ENCODE measurements at regions not wholly inside any gene's neighbourhood (a gene's known extent, or its start where the extent isn't known, plus 50 kb on each side); places are given as distances from the start of the nearest gene placed in this dataset.

GRCh38 chrX:116226665-116227484 is 56.3 kb downstream of the AGTR2 start:
- no peak for DNase-seq
- Mint-ChIP-seq H3K27ac (ENCODE audit: unreplicated experiment) (no peak overlapping the region), H3K27me3 (ENCODE audit: unreplicated experiment) (no peaks in the 10 kb centered on the region), H3K9me3 (ENCODE audit: unreplicated experiment) (no peaks in the 10 kb centered on the region), H3K4me1 (ENCODE audit: low read depth, unreplicated experiment) (no peaks in the 10 kb centered on the region), H3K4me3 (ENCODE audit: unreplicated experiment) (no peak overlapping the region), H3K36me3 (ENCODE audit: unreplicated experiment) (no peaks in the 10 kb centered on the region)
- TF ChIP-seq CTCF (IDR thresholded peaks at IDR 0.05; ENCODE audit: partially characterized antibody, unreplicated experiment): no peak

GRCh38 chrX:116230130-116230898 is 59.8 kb downstream of the AGTR2 start:
- H3K4me3 Mint-ChIP-seq (ENCODE audit: unreplicated experiment): no peak overlapping the region
- H3K9me3 Mint-ChIP-seq (ENCODE audit: unreplicated experiment): no peaks in the 10 kb centered on the region
- no peaks in the 10 kb centered on the region for H3K36me3 Mint-ChIP-seq (ENCODE audit: unreplicated experiment)
- DNase-seq: no peak
- H3K4me1 Mint-ChIP-seq (ENCODE audit: low read depth, unreplicated experiment): no peaks in the 10 kb centered on the region
- no peak for TF ChIP-seq CTCF (IDR thresholded peaks at IDR 0.05; ENCODE audit: partially characterized antibody, unreplicated experiment)
- H3K27ac Mint-ChIP-seq (ENCODE audit: unreplicated experiment): no peak overlapping the region
- H3K27me3 Mint-ChIP-seq (ENCODE audit: unreplicated experiment): no peaks in the 10 kb centered on the region

GRCh38 chrX:116232833-116233232 is 62.3 kb downstream of the AGTR2 start:
- H3K36me3 Mint-ChIP-seq (ENCODE audit: unreplicated experiment): no peaks in the 10 kb centered on the region
- no peak for DNase-seq
- TF ChIP-seq CTCF (IDR thresholded peaks at IDR 0.05; ENCODE audit: partially characterized antibody, unreplicated experiment): no peak

GRCh38 chrX:116236666-116237065 is 66.1 kb downstream of the AGTR2 start:
- no peak overlapping the region for H3K27ac Mint-ChIP-seq (ENCODE audit: unreplicated experiment)
- no peak overlapping the region for H3K4me3 Mint-ChIP-seq (ENCODE audit: unreplicated experiment)

More at GRCh38 chrX:116232833-116233232, 62.3 kb downstream of the AGTR2 start:
- Mint-ChIP-seq H3K27me3 (ENCODE audit: unreplicated experiment) (no peaks in the 10 kb centered on the region), H3K27ac (ENCODE audit: unreplicated experiment) (no peak overlapping the region), H3K4me3 (ENCODE audit: unreplicated experiment) (no peak overlapping the region), H3K4me1 (ENCODE audit: low read depth, unreplicated experiment) (no peaks in the 10 kb centered on the region), H3K9me3 (ENCODE audit: unreplicated experiment) (no peaks in the 10 kb centered on the region)

More at GRCh38 chrX:116236666-116237065, 66.1 kb downstream of the AGTR2 start:
- DNase-seq: no peak
- TF ChIP-seq CTCF (IDR thresholded peaks at IDR 0.05; ENCODE audit: partially characterized antibody, unreplicated experiment): no peak
- no peaks in the 10 kb centered on the region for H3K4me1 Mint-ChIP-seq (ENCODE audit: low read depth, unreplicated experiment)
- H3K27me3 Mint-ChIP-seq (ENCODE audit: unreplicated experiment): no peaks in the 10 kb centered on the region
- H3K9me3 Mint-ChIP-seq (ENCODE audit: unreplicated experiment): no peaks in the 10 kb centered on the region
- no peaks in the 10 kb centered on the region for H3K36me3 Mint-ChIP-seq (ENCODE audit: unreplicated experiment)
